ENCODE measurements at regions not wholly inside any gene's neighbourhood (a gene's known extent, or its start where the extent isn't known, plus 50 kb on each side); places are given as distances from the start of the nearest gene placed in this dataset.

DNA sequence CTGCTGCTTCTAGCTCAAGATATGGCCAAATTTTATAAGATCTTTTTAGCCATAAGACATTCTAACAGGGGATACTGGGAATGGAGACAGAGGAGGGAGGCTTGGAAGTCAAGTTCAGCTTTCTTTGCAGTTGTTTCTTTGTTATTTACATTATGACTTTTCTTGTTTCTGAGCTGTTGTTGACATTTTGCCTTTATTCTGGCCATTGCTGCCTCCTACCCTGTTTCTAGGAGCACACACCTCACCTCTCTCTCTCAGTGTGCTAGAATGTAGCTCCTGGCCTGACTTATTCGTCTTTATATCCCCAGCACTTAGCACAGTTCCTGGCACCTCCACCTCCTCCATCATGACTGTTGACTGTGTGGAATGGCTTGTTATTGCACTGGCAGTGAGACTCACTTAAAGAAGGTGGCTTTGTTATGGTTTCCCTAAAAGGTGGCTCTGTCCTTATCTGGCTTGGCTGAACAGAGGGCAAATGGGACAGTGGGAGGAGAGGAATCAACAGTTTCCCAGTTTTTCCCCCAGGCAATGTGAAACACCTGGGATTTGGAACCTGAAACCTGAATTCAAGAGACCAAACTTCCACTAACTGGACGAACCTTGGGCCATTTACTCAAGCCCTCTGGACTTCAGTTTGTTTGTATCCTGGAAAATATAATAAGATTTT, 76.1 kb upstream of the PPP2R5A start:
- no peak for DNase-seq
- no peaks in the 10 kb centered on the region for H3K36me3 ChIP-seq
- H3K4me3 ChIP-seq: no peak overlapping the region
- no peak for TF ChIP-seq POLR2AphosphoS5 (IDR thresholded peaks at IDR 0.05)
- no peak for TF ChIP-seq POLR2A (IDR thresholded peaks at IDR 0.05)
- TF ChIP-seq, protein P1, sequence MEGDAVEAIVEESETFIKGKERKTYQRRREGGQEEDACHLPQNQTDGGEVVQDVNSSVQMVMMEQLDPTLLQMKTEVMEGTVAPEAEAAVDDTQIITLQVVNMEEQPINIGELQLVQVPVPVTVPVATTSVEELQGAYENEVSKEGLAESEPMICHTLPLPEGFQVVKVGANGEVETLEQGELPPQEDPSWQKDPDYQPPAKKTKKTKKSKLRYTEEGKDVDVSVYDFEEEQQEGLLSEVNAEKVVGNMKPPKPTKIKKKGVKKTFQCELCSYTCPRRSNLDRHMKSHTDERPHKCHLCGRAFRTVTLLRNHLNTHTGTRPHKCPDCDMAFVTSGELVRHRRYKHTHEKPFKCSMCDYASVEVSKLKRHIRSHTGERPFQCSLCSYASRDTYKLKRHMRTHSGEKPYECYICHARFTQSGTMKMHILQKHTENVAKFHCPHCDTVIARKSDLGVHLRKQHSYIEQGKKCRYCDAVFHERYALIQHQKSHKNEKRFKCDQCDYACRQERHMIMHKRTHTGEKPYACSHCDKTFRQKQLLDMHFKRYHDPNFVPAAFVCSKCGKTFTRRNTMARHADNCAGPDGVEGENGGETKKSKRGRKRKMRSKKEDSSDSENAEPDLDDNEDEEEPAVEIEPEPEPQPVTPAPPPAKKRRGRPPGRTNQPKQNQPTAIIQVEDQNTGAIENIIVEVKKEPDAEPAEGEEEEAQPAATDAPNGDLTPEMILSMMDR (IDR thresholded peaks at IDR 0.05 in 8 of 11, conservative IDR thresholded peaks at IDR 0.05 in 3 of 11): no peak
- 74 to 92% (median 84%) methylated on average over 2 of the region's 2 CpGs for WGBS, 5 donors
- H3K9me3 ChIP-seq: no peaks in the 10 kb centered on the region
- no peaks in the 10 kb centered on the region for H3K27me3 ChIP-seq (replicated peaks in 1 of 7)
- intact Hi-C loops (cut with DNase I; ENCODE audit: low total_unique reads): no loop called here
- no peak overlapping the region for H3K27ac ChIP-seq
- peaks cover 0 to 8% (median 0%) of the 10 kb centered on the region in 6 donors for H3K4me1 ChIP-seq

DNA sequence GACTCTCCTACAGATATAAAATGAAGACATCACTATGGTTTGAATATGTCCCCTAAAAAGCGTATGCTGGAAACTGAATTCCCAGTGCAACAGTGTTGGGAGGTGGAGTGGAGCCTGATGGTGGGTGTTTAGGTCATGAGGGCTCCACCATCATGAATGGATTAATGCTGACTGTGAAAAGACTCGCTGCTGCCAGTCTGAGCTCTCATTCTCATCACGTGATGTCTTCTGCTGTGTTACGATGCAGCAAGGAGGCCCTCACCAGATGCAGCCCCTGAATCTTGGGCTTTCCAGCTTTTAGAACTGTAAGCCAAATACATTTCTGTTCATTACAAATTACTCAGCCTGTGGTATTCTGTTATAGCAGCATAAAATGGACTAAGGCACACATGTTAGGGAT, 73.8 kb upstream of the PPP2R5A start:
- Histone ChIP-seq H3K4me1 (peaks cover 0 to 10% (median 0%) of the 10 kb centered on the region in 6 donors), H3K36me3 (no peaks in the 10 kb centered on the region), H3K4me3 (no peak overlapping the region), H3K27me3 (replicated peaks in 1 of 7) (no peaks in the 10 kb centered on the region), H3K9me3 (no peaks in the 10 kb centered on the region), H3K27ac (no peak overlapping the region)
- TF ChIP-seq POLR2A (IDR thresholded peaks at IDR 0.05): no peak
- TF ChIP-seq, protein P1 (IDR thresholded peaks at IDR 0.05 in 8 of 11, conservative IDR thresholded peaks at IDR 0.05 in 3 of 11): no peak
- TF ChIP-seq POLR2AphosphoS5 (IDR thresholded peaks at IDR 0.05): no peak
- no peak for DNase-seq
- intact Hi-C loops (cut with DNase I; ENCODE audit: low total_unique reads): no loop called here
- 89 to 98% (median 96%) methylated on average over 4 of the region's 4 CpGs for WGBS, 5 donors

DNA sequence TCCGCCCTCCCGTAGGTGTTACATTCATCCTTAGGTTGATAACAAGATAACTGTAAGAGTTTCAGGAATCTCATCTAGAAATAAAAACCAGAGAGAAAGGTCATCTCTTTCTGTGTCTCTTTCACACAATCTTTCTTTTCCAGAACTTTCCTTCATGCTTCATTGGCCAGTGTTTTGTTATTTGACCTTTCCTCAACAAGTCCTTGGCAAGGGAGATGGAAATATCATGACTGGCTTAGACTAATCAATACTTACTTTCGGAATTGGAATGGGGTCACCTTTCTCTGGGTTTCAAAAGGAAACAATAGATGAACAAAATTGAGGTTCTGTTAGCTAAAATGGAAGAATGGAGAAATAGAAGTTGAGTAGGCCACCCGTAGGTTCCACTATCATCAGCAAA, 72.9 kb upstream of the PPP2R5A start:
- TF ChIP-seq, protein P1 (IDR thresholded peaks at IDR 0.05 in 8 of 11, conservative IDR thresholded peaks at IDR 0.05 in 3 of 11): no peak
- TF ChIP-seq POLR2AphosphoS5 (IDR thresholded peaks at IDR 0.05) (no peak), POLR2A (IDR thresholded peaks at IDR 0.05) (no peak)
- peaks cover 0 to 10% (median 0%) of the 10 kb centered on the region in 6 donors for H3K4me1 ChIP-seq
- no peak for DNase-seq
- H3K4me3 ChIP-seq: no peak overlapping the region
- H3K27me3 ChIP-seq (replicated peaks in 1 of 7): no peaks in the 10 kb centered on the region
- H3K36me3 ChIP-seq: no peaks in the 10 kb centered on the region
- no peaks in the 10 kb centered on the region for H3K9me3 ChIP-seq
- intact Hi-C loops (cut with DNase I; ENCODE audit: low total_unique reads): no loop called here
- WGBS, 5 donors: 93 to 98% (median 95%) methylated on average over 4 of the region's 4 CpGs
- no peak overlapping the region for H3K27ac ChIP-seq

DNA sequence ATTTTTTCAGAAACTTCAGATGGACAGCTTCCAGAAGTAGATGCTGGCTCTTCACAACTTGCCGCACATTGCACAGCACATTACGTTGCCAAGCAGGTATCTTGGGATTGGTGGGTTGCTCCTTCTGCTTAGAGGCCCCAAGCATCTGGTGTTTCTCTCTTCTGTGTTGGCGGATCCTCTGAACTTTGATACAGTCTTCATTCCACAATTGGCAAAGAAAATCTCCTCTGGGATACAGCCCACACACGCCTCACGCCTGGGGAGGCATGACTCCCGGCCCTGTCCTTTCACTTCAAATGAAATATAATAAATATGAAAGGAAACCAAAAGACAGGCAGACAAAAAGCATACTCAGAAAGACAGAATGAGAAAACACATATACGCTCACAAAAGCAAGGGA, 72.3 kb upstream of the PPP2R5A start:
- peaks cover 0 to 13% (median 0%) of the 10 kb centered on the region in 6 donors for H3K4me1 ChIP-seq
- H3K4me3 ChIP-seq: no peak overlapping the region
- intact Hi-C loops (cut with DNase I; ENCODE audit: low total_unique reads): no loop called here
- H3K27me3 ChIP-seq (replicated peaks in 1 of 7): no peaks in the 10 kb centered on the region
- no peak overlapping the region for H3K27ac ChIP-seq
- no peaks in the 10 kb centered on the region for H3K9me3 ChIP-seq
- 77 to 96% (median 90%) methylated on average over 7 of the region's 7 CpGs for WGBS, 5 donors
- H3K36me3 ChIP-seq: no peaks in the 10 kb centered on the region
- DNase-seq: no peak
- TF ChIP-seq, protein P1 (IDR thresholded peaks at IDR 0.05 in 8 of 11, conservative IDR thresholded peaks at IDR 0.05 in 3 of 11): no peak
- no peak for TF ChIP-seq POLR2AphosphoS5 (IDR thresholded peaks at IDR 0.05)
- no peak for TF ChIP-seq POLR2A (IDR thresholded peaks at IDR 0.05)
